ENCODE measurements at regions not wholly inside any gene's neighbourhood (a gene's known extent, or its start where the extent isn't known, plus 50 kb on each side); places are given as distances from the start of the nearest gene placed in this dataset.

DNA sequence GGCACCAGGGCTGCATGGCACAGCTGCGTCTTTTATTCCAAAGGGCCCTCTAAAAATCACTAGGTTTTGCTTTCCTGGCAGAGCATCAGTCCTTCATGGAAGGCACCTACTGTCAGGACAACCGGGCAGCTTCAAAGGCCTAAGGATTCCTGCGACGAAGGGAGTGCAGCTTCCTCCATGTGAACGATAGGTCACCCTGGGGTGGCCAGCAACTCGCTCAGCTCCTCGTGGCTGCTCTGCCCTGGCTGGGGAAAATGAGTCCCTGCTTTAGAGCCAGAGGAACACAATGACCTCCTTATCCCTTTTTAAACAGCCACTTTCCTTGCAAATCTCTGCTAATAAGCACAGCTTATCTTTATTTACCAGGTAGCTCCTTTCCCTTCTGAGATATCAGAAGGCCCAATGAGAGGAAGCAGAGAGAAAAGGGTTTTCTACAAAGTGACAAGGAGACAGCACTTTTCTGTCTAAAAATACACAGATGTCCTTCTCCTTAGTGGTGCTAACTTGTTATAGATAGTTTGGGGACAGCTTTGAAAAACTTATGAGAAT lies 71.6 kb upstream of the SMYD2 start:
- DNase-seq (ENCODE audit: low read depth) = no peak
- TF ChIP-seq CTCF (IDR thresholded peaks at IDR 0.05; ENCODE audit: low read depth, low read length, missing control alignments) = no peak
- no peak overlapping the region for H3K4me3 ChIP-seq (ENCODE audit: low read depth, low read length)
- in situ Hi-C loops (cut with HindIII; ENCODE audit: low sequenced_read_pairs) = loop anchor here (25.0 kb wide), 1 partner anchor 1328 kb away; no protein-coding TSS in a partner anchor

DNA sequence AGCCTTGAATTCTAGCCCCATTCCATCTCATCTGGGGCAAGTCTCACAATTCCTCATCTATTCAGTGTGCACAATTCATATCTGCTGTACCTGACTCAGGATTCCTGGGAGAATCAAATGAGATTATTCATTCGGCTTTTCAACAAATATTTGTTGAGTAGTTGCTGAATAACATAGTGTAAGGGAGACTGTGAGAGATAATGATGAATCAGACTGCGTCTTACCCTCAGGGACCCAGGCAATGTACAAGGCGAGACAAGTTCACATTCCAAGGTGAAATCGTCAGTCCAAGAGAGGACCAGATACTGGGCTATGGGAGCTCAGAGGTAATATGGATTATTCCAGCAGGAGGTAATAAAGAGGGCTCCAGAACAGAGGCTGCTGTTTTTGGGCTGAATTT lies 67.8 kb upstream of the SMYD2 start:
- DNase-seq (ENCODE audit: low read depth) = no peak
- in situ Hi-C loops (cut with HindIII; ENCODE audit: low sequenced_read_pairs) = loop anchor here (25.0 kb wide), 1 partner anchor 1324 kb away; no protein-coding TSS in a partner anchor
- TF ChIP-seq CTCF (IDR thresholded peaks at IDR 0.05; ENCODE audit: low read depth, low read length, missing control alignments) = no peak
- no peak overlapping the region for H3K4me3 ChIP-seq (ENCODE audit: low read depth, low read length)

GRCh38 chr1:214214851-214215250 lies 66.1 kb upstream of the SMYD2 start:
- no peak for TF ChIP-seq CTCF (IDR thresholded peaks at IDR 0.05; ENCODE audit: low read depth, low read length, missing control alignments)
- DNase-seq (ENCODE audit: low read depth) = no peak
- H3K4me3 ChIP-seq (ENCODE audit: low read depth, low read length) = no peak overlapping the region
- in situ Hi-C loops (cut with HindIII; ENCODE audit: low sequenced_read_pairs) = loop anchor here (25.0 kb wide), 1 partner anchor 1322 kb away; no protein-coding TSS in a partner anchor

- DNase-seq (ENCODE audit: low read depth) = no peak
- no peak for TF ChIP-seq CTCF (IDR thresholded peaks at IDR 0.05; ENCODE audit: low read depth, low read length, missing control alignments)
- H3K4me3 ChIP-seq (ENCODE audit: low read depth, low read length) = no peak overlapping the region
- in situ Hi-C loops (cut with HindIII; ENCODE audit: low sequenced_read_pairs) = loop anchor here (25.0 kb wide), 1 partner anchor 1322 kb away; no protein-coding TSS in a partner anchor
Observed at GRCh38 chr1:214215583-214215982, 65.4 kb upstream of the SMYD2 start.

- in situ Hi-C loops (cut with HindIII; ENCODE audit: low sequenced_read_pairs) = loop anchor here (25.0 kb wide), 1 partner anchor 1321 kb away; no protein-coding TSS in a partner anchor
- DNase-seq (ENCODE audit: low read depth) = no peak
- no peak for TF ChIP-seq CTCF (IDR thresholded peaks at IDR 0.05; ENCODE audit: low read depth, low read length, missing control alignments)
- H3K4me3 ChIP-seq (ENCODE audit: low read depth, low read length) = no peak overlapping the region
Observed at GRCh38 chr1:214216021-214216420, 64.9 kb upstream of the SMYD2 start.

DNA sequence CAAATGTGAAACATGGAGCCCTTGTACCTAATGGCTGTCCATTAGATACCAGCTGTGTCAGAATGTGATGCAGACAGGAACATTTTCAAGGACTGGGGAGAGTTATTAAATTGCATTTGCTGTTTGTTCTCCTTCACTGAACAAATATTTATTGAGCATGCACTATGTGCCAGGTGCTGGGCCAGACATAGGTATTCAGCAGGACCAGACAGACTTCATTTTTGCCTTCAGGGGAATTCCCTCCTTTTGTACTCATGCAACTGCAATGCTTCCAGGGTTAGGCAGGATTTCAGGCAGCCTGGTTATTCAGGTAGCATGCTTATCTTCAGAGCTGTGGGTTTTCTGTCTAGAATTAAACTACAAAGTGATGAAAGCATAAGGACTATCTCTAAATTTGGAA lies 64.2 kb upstream of the SMYD2 start:
- no peak for TF ChIP-seq CTCF (IDR thresholded peaks at IDR 0.05; ENCODE audit: low read depth, low read length, missing control alignments)
- DNase-seq (ENCODE audit: low read depth) = no peak
- no peak overlapping the region for H3K4me3 ChIP-seq (ENCODE audit: low read depth, low read length)
- in situ Hi-C loops (cut with HindIII; ENCODE audit: low sequenced_read_pairs) = loop anchor here (25.0 kb wide), 1 partner anchor 1321 kb away; no protein-coding TSS in a partner anchor
